ENCODE measurements at regions not wholly inside any gene's neighbourhood (a gene's known extent, or its start where the extent isn't known, plus 50 kb on each side); places are given as distances from the start of the nearest gene placed in this dataset.

DNA sequence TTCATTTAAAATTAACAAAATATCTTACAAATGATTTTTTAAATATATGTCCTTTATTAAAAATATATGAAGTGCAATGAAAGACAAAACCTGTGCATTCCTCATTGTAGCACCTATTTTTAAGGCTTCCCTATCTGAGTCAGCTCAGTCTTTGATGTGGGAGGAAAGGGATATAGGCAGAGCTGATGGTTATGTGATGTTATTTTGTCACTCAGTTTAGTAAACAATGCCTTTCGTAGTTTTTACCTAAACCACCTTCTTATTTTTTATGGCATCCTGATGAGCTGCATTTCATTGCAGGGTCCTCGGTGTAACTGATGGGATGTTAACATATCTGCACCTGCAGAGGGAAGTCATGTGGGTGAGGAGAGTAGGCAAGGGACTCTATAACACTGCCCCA, 58.9 kb upstream of the FRMD6 start:
- no peak for TF ChIP-seq EZH2phosphoT487 (IDR thresholded peaks at IDR 0.05; ENCODE audit: borderline replicate concordance, low read length)
- TF ChIP-seq, protein P1, sequence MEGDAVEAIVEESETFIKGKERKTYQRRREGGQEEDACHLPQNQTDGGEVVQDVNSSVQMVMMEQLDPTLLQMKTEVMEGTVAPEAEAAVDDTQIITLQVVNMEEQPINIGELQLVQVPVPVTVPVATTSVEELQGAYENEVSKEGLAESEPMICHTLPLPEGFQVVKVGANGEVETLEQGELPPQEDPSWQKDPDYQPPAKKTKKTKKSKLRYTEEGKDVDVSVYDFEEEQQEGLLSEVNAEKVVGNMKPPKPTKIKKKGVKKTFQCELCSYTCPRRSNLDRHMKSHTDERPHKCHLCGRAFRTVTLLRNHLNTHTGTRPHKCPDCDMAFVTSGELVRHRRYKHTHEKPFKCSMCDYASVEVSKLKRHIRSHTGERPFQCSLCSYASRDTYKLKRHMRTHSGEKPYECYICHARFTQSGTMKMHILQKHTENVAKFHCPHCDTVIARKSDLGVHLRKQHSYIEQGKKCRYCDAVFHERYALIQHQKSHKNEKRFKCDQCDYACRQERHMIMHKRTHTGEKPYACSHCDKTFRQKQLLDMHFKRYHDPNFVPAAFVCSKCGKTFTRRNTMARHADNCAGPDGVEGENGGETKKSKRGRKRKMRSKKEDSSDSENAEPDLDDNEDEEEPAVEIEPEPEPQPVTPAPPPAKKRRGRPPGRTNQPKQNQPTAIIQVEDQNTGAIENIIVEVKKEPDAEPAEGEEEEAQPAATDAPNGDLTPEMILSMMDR (IDR thresholded peaks at IDR 0.05; ENCODE audit: low read depth, low read length, poor library complexity, severe bottlenecking) = no peak
- Histone ChIP-seq H4K20me1 (ENCODE audit: control insufficient read depth, insufficient read depth, low read depth, low read length) (no peaks in the 10 kb centered on the region), H3K4me3 (ENCODE audit: low read length) (no peak overlapping the region), H3K9me3 (ENCODE audit: control insufficient read depth, insufficient read depth, low read length) (no peaks in the 10 kb centered on the region), H3K27ac (ENCODE audit: low read depth, low read length) (no peak overlapping the region), H3K4me1 (ENCODE audit: control insufficient read depth, low read length) (no peaks in the 10 kb centered on the region), H3K79me2 (ENCODE audit: control insufficient read depth, low read length) (no peaks in the 10 kb centered on the region), H3K36me3 (ENCODE audit: control insufficient read depth, low read length) (no peaks in the 10 kb centered on the region), H3F3A (ENCODE audit: control insufficient read depth, insufficient read depth) (no peaks in the 10 kb centered on the region), H3K9me2 (replicated peaks; ENCODE audit: control insufficient read depth, low read length) (no peaks in the 10 kb centered on the region), H3K27me3 (ENCODE audit: control insufficient read depth, low read length) (no peaks in the 10 kb centered on the region), H3K4me2 (ENCODE audit: low read length) (no peak overlapping the region)

DNA sequence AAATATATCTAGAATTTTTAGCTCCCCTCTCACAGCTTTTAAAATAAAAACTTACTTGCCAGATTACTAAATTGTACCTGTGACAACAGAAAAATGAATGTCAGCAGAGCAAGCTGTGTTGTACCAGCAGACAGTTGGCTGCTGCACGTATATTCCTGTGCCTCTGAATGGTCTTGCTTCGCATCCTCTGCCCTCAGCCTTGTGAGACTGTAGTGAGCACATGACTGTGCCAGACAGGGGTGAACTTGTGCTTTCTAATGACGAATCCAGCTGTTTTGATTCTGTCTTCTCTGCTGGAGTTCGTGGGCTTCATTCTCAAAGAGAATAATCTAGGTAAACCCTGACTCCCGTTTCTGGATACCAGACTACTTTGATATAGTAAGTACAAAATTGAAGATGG, 58.3 kb upstream of the FRMD6 start:
- Histone ChIP-seq H3K27me3 (ENCODE audit: control insufficient read depth, low read length) (no peaks in the 10 kb centered on the region), H3F3A (ENCODE audit: control insufficient read depth, insufficient read depth) (no peaks in the 10 kb centered on the region), H3K79me2 (ENCODE audit: control insufficient read depth, low read length) (no peaks in the 10 kb centered on the region), H3K4me2 (ENCODE audit: low read length) (no peak overlapping the region), H3K9me3 (ENCODE audit: control insufficient read depth, insufficient read depth, low read length) (no peaks in the 10 kb centered on the region), H3K36me3 (ENCODE audit: control insufficient read depth, low read length) (no peaks in the 10 kb centered on the region), H3K4me3 (ENCODE audit: low read length) (no peak overlapping the region), H3K4me1 (ENCODE audit: control insufficient read depth, low read length) (no peaks in the 10 kb centered on the region), H3K27ac (ENCODE audit: low read depth, low read length) (no peak overlapping the region), H3K9me2 (replicated peaks; ENCODE audit: control insufficient read depth, low read length) (no peaks in the 10 kb centered on the region), H4K20me1 (ENCODE audit: control insufficient read depth, insufficient read depth, low read depth, low read length) (no peaks in the 10 kb centered on the region)
- TF ChIP-seq, protein P1 (IDR thresholded peaks at IDR 0.05; ENCODE audit: low read depth, low read length, poor library complexity, severe bottlenecking) = no peak
- TF ChIP-seq EZH2phosphoT487 (IDR thresholded peaks at IDR 0.05; ENCODE audit: borderline replicate concordance, low read length) = no peak

DNA sequence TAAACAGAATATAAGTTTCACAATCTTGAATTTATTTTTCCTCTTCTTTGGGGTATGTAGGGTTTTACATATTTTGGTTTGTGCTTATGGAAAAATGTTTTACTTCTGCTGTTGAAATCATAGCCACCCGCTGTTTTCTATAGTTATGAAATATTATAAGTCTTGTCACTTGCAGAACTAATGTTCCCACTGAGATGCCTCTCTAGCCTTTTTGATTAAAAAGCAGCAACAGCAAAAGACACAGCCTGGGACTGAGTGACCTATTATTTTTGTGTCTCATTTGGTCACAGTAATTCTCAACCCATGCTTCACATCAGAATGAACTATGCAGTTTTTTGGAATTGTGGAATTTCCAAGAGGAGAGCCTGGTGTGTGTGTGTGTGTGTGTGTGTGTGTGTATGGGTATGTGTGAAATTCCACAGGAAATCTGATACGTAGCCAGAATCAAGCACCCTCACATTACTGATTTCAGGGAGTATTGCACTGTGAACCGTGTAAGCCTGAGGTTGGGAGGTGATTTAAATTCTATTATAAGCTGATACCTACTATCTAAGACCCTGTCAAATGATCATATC, 55.7 kb upstream of the FRMD6 start:
- no peaks in the 10 kb centered on the region for H4K20me1 ChIP-seq (ENCODE audit: control insufficient read depth, insufficient read depth, low read depth, low read length)
- no peaks in the 10 kb centered on the region for H3K4me1 ChIP-seq (ENCODE audit: control insufficient read depth, low read length)

More for the DNA sequence above, 55.7 kb upstream of the FRMD6 start:
- Histone ChIP-seq H3F3A (ENCODE audit: control insufficient read depth, insufficient read depth) (no peaks in the 10 kb centered on the region), H3K27ac (ENCODE audit: low read depth, low read length) (no peak overlapping the region), H3K4me3 (ENCODE audit: low read length) (no peak overlapping the region), H3K4me2 (ENCODE audit: low read length) (no peak overlapping the region), H3K9me2 (replicated peaks; ENCODE audit: control insufficient read depth, low read length) (no peaks in the 10 kb centered on the region), H3K36me3 (ENCODE audit: control insufficient read depth, low read length) (no peaks in the 10 kb centered on the region), H3K27me3 (ENCODE audit: control insufficient read depth, low read length) (no peaks in the 10 kb centered on the region), H3K9me3 (ENCODE audit: control insufficient read depth, insufficient read depth, low read length) (no peaks in the 10 kb centered on the region), H3K79me2 (ENCODE audit: control insufficient read depth, low read length) (no peaks in the 10 kb centered on the region)
- TF ChIP-seq, protein P1 (IDR thresholded peaks at IDR 0.05; ENCODE audit: low read depth, low read length, poor library complexity, severe bottlenecking) = no peak
- no peak for TF ChIP-seq EZH2phosphoT487 (IDR thresholded peaks at IDR 0.05; ENCODE audit: borderline replicate concordance, low read length)

Data from DOHH2 (cell line).